H1 (cell line): ENCODE measurements at regions not wholly inside any gene's neighbourhood (a gene's known extent, or its start where the extent isn't known, plus 50 kb on each side); places are given as distances from the start of the nearest gene placed in this dataset.

ENCODE experiments used
- HDAC6 ChIP-seq: IDR thresholded peaks from one replicate; pipeline ENCODE4 v1.7.1; 2012; ENCODE audit warnings: low read depth, mild to moderate bottlenecking, inconsistent platforms, low read length, moderate library complexity
- NANOG ChIP-seq: IDR thresholded peaks from 2 replicates; pipeline ENCODE4 v1.6.1; 2011; ENCODE audit warnings: low read length, low read depth, mild to moderate bottlenecking, inconsistent platforms; ENCODE audit not compliant: insufficient read depth, poor library complexity, severe bottlenecking

DNA sequence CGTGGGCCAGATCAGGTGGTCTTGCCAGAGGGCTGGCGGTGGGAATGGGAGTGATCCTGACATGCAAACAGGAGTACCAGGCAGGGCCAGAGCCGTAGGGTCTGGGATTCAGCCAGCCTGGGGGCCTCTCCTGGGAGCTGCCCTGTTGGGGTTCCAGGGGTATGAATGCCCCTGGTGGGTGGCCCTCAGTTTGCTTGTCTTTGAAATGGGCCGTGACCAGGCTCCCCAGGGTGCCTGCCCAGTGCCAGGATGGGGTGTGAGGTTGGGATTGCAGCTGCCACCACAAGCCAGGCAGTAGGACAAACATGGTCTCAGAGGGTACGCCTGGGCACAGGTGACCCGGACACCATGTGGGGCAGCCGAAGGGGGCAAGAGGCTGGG is 168.8 kb downstream of the KIF26A start (continued):
- TF ChIP-seq HDAC6 (no peak), NANOG (no peak)
- TF ChIP-seq, all 59 proteins: peak for 0
